22Rv1 (cell line): ENCODE measurements at regions not wholly inside any gene's neighbourhood (a gene's known extent, or its start where the extent isn't known, plus 50 kb on each side); places are given as distances from the start of the nearest gene placed in this dataset.

Experiments used
- ZFX ChIP-seq: fragments of 450-650 bp; IDR thresholded peaks from 2 replicates; pipeline ENCODE4 v1.6.1; 2017; ENCODE audit warnings: antibody characterized with exemption, borderline replicate concordance
- TF ChIP-seq, protein P1 (sequence below): fragments of 450-650 bp; IDR thresholded peaks from 2 replicates; pipeline ENCODE4 v1.5.1; 2017; ENCODE audit warnings: mild to moderate bottlenecking

DNA sequence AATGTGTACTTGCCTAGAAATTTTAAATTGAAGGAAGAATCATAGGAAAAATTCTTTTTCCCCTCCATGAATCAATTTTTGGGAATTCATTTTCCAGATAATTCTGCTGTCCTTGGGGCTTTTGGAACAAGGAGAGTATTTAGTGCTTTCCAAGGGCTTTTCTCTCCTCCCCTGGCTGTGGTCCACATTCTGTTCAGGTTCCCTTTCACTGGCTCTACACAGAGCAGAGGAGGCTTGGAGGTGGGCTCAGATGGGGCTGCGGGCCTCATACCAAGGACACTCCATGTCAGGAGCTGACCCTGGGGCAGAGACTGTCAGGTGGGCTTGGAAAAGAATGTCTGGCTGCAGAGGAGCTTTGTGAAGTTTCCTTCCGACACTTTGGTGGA, 128.1 kb downstream of the GADD45G start:
- TF ChIP-seq, protein P1, sequence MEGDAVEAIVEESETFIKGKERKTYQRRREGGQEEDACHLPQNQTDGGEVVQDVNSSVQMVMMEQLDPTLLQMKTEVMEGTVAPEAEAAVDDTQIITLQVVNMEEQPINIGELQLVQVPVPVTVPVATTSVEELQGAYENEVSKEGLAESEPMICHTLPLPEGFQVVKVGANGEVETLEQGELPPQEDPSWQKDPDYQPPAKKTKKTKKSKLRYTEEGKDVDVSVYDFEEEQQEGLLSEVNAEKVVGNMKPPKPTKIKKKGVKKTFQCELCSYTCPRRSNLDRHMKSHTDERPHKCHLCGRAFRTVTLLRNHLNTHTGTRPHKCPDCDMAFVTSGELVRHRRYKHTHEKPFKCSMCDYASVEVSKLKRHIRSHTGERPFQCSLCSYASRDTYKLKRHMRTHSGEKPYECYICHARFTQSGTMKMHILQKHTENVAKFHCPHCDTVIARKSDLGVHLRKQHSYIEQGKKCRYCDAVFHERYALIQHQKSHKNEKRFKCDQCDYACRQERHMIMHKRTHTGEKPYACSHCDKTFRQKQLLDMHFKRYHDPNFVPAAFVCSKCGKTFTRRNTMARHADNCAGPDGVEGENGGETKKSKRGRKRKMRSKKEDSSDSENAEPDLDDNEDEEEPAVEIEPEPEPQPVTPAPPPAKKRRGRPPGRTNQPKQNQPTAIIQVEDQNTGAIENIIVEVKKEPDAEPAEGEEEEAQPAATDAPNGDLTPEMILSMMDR, result no peak
- no peak for TF ChIP-seq ZFX
